Kidney glomerular epithelial cell (primary cell): ENCODE measurements at regions not wholly inside any gene's neighbourhood (a gene's known extent, or its start where the extent isn't known, plus 50 kb on each side); places are given as distances from the start of the nearest gene placed in this dataset.
"Not testable (repeated sequence)": the region's sequence is repeated elsewhere in the genome, so short reads cannot be mapped to it uniquely, and the experiment has no call there.

Experiments used
- DNase-seq: peaks from one replicate; lab custom pipeline; 2025; lab: John Stamatoyannopoulos, UW

- DNase-seq: no peak
Observed at GRCh38 chr17:70278844-70279462, 109.6 kb downstream of the KCNJ2 start.

GRCh38 chr17:70286391-70286790 is 117.1 kb downstream of the KCNJ2 start:
- DNase-seq: no peak

- DNase-seq: no peak
Observed at GRCh38 chr17:70288540-70289290, 119.4 kb downstream of the KCNJ2 start.

- no peak for DNase-seq
Observed at GRCh38 chr17:70290770-70291169, 121.4 kb downstream of the KCNJ2 start.

GRCh38 chr17:70292366-70292765 is 123.0 kb downstream of the KCNJ2 start:
- no peak for DNase-seq

- DNase-seq: not testable (repeated sequence)
Observed at GRCh38 chr17:70293564-70294310, 124.4 kb downstream of the KCNJ2 start.

- DNase-seq: no peak
Observed at GRCh38 chr17:70295329-70295728, 126.0 kb downstream of the KCNJ2 start.

- no peak for DNase-seq
Observed at GRCh38 chr17:70295731-70296130, 126.4 kb downstream of the KCNJ2 start.

GRCh38 chr17:70296456-70296855 is 127.1 kb downstream of the KCNJ2 start:
- no peak for DNase-seq

GRCh38 chr17:70297397-70297796 is 128.1 kb downstream of the KCNJ2 start:
- no peak for DNase-seq

- DNase-seq: no peak
Observed at GRCh38 chr17:70298929-70299531, 129.7 kb downstream of the KCNJ2 start.

GRCh38 chr17:70307430-70308225 is 138.3 kb downstream of the KCNJ2 start:
- DNase-seq: no peak

GRCh38 chr17:70308618-70309017 is 139.3 kb downstream of the KCNJ2 start:
- no peak for DNase-seq

- DNase-seq: no peak
Observed at GRCh38 chr17:70310221-70310672, 140.9 kb downstream of the KCNJ2 start.

GRCh38 chr17:70313086-70313852 is 143.9 kb downstream of the KCNJ2 start:
- no peak for DNase-seq

- DNase-seq: no peak
Observed at GRCh38 chr17:70314096-70314495, 144.8 kb downstream of the KCNJ2 start.

- no peak for DNase-seq
Observed at GRCh38 chr17:70314506-70314905, 145.2 kb downstream of the KCNJ2 start.

GRCh38 chr17:70317421-70317820 is 148.1 kb downstream of the KCNJ2 start:
- no peak for DNase-seq

GRCh38 chr17:70318051-70318450 is 148.7 kb downstream of the KCNJ2 start:
- no peak for DNase-seq

GRCh38 chr17:70319516-70319915 is 150.2 kb downstream of the KCNJ2 start:
- DNase-seq: no peak
